ENCODE measurements at regions not wholly inside any gene's neighbourhood (a gene's known extent, or its start where the extent isn't known, plus 50 kb on each side); places are given as distances from the start of the nearest gene placed in this dataset.

- TF ChIP-seq EZH2 (optimal IDR thresholded peaks at IDR 0.05; ENCODE audit: low read depth, low read length): no peak
- TF ChIP-seq, protein P1, sequence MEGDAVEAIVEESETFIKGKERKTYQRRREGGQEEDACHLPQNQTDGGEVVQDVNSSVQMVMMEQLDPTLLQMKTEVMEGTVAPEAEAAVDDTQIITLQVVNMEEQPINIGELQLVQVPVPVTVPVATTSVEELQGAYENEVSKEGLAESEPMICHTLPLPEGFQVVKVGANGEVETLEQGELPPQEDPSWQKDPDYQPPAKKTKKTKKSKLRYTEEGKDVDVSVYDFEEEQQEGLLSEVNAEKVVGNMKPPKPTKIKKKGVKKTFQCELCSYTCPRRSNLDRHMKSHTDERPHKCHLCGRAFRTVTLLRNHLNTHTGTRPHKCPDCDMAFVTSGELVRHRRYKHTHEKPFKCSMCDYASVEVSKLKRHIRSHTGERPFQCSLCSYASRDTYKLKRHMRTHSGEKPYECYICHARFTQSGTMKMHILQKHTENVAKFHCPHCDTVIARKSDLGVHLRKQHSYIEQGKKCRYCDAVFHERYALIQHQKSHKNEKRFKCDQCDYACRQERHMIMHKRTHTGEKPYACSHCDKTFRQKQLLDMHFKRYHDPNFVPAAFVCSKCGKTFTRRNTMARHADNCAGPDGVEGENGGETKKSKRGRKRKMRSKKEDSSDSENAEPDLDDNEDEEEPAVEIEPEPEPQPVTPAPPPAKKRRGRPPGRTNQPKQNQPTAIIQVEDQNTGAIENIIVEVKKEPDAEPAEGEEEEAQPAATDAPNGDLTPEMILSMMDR (IDR thresholded peaks at IDR 0.05; ENCODE audit: low read length): no peak
These were observed 397.3 kb upstream of the PROK2 start for GRCh38 chr3:72182206-72182605.
